Astrocyte of the spinal cord (primary cell): ENCODE measurements at regions not wholly inside any gene's neighbourhood (a gene's known extent, or its start where the extent isn't known, plus 50 kb on each side); places are given as distances from the start of the nearest gene placed in this dataset.

Experiments used
- DNase-seq: peaks from one replicate; pipeline ENCODE4 v3.0.0; 2011; ENCODE audit warnings: low read depth, low spot score
- H3K4me3 ChIP-seq: 2 replicates; pipeline ENCODE4 v1.5.1; 2011; ENCODE audit warnings: low read depth, mild to moderate bottlenecking, low read length, moderate library complexity
- CTCF ChIP-seq: IDR thresholded peaks from 2 replicates; pipeline ENCODE4 v1.5.1; 2012; ENCODE audit warnings: low read depth, mild to moderate bottlenecking, low read length, inconsistent platforms
- in situ Hi-C: cut with HindIII; loops from 2 replicates; pipeline ENCODE4 v1.10.0; 2017; ENCODE audit warnings: low sequenced_read_pairs

DNA sequence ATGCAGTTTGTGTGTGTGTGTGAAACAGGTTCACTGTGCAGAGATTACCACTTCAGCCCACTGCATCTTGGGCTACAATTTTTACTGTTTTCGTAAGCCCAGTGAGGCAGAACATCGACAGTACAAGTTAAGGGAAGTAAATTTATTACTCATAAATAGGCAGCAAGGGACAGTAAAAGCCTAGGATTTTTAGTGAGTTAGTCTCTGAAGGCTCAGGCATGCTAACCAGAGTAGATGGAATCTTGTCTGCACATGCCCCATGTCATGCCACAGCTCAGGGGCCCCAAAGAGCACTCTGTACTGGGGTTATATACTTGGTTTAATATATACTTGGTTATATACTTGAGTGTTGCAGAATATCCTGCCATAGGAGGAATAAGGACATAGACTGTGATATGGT, 825.7 kb downstream of the TECRL start:
- H3K4me3 ChIP-seq = no peak overlapping the region
- no peak for TF ChIP-seq CTCF
- no peak for DNase-seq
- in situ Hi-C loops = no loop called here

DNA sequence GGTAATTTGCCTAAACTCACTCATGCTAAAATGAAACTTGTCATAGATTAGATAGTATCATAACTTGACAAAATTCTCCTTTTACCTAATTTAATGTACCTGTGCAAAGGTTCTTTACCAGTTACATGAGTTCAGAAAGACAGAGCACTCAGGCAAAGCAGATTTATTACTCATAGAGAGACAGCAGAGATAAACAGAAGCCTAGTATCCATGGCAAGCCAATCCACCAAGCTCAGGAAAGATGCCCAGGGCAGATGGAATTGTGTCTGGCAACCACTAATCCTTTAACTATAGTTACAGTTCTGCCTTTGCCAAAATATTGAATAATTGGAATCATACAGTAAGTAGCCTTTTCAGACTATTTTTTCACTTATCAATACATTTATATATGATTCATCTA, 826.2 kb downstream of the TECRL start:
- in situ Hi-C loops = no loop called here
- no peak for DNase-seq
- TF ChIP-seq CTCF = no peak
- no peak overlapping the region for H3K4me3 ChIP-seq

- in situ Hi-C loops = no loop called here
- DNase-seq = no peak
- TF ChIP-seq CTCF = no peak
- H3K4me3 ChIP-seq = no peak overlapping the region
These were observed 828.3 kb downstream of the TECRL start for GRCh38 chr4:63580796-63581475.

DNA sequence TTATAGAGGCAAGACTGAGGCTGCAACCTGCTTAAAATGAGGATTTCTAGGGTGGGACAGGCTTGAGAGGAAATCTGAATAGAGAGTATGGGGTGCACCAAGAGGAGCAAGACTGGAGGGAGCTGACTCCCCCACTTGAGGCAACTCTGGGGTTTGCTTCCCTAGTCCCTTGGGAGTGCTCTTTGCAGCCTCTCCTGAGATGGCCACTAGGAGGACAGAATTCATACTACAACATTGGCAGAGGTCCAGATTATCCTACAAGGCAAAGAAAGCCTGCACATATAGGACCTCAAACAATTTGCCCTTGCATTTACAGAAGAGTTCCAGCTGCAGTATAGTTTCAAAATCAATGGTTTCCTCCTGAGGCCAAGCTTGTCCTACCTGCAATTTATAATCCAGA, 830.9 kb downstream of the TECRL start:
- no peak for DNase-seq
- TF ChIP-seq CTCF = no peak
- no peak overlapping the region for H3K4me3 ChIP-seq
- in situ Hi-C loops = no loop called here

- TF ChIP-seq CTCF = no peak
- no peak for DNase-seq
- no peak overlapping the region for H3K4me3 ChIP-seq
- in situ Hi-C loops = no loop called here
These were observed 842.6 kb downstream of the TECRL start for GRCh38 chr4:63566658-63567057.

DNA sequence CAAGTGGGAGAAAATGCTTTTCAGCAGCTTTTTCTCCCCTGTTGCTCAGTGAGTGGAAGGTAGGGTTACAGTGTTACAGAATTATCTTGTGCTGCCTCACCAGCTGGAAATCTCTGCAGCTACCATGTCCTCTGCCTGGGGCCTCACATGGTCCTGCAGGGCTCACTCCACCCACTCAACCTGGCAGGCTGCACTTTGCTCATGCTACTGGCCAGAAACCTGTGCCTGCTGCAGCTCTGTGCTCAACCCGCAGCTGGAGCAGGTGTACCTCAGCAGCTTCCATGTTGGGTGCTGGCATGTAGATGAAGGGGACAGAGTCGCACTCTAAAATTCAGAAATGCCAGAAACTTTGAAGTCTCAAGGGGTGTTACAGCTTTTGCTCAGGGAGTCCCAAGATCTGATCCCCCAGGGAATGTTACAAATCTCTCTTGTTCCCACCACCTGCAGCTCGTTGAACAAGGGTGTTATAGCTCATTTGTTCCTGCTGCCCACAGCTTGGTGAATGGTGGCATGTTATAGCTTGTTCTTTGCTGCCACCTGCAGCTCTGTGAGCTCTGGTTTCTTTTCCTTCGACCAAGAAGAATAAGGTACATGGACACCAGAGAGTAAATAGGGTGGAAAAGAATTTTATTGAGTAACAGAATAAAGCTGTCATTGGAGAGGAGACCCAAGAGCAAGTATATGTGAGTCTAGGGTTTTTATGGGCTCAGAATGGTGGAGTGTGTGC, 845.8 kb downstream of the TECRL start:
- DNase-seq = no peak
- no peak for TF ChIP-seq CTCF
- in situ Hi-C loops = no loop called here
- H3K4me3 ChIP-seq = no peak overlapping the region
